SK-N-SH (cell line): ENCODE measurements at regions not wholly inside any gene's neighbourhood (a gene's known extent, or its start where the extent isn't known, plus 50 kb on each side); places are given as distances from the start of the nearest gene placed in this dataset.
"Not testable (repeated sequence)": the region's sequence is repeated elsewhere in the genome, so short reads cannot be mapped to it uniquely, and the experiment has no call there.

Source experiments
- CTCF ChIA-PET: fragments of 300-600, 350-600 bp; formaldehyde crosslinking; extraction: SDS; loops from one replicate; lab custom pipeline; 2021; lab: Yijun Ruan, JAX
- POLR2A ChIA-PET: fragments of 350-600 bp; sonication (Branson Sonifier 250); formaldehyde crosslinking; extraction: SDS; loops from one replicate; lab custom pipeline; 2020; ENCODE audit warnings: antibody characterized with exemption, inconsistent platforms; lab: Yijun Ruan, JAX
- DNase-seq: peaks from one replicate; pipeline ENCODE4 v3.0.0; 2012
- H2AFZ ChIP-seq: fragments of 200-600 bp; sonication (generic); 2 replicates; pipeline ENCODE4 v1.8.1; 2016; ENCODE audit warnings: antibody characterized with exemption, mild to moderate bottlenecking, low read depth
- H3F3A ChIP-seq: fragments of 200-600 bp; sonication (generic); replicated peaks from 2 replicates; pipeline ENCODE3; 2016; ENCODE audit warnings: antibody characterized with exemption, mild to moderate bottlenecking; ENCODE audit not compliant: insufficient read depth
- H3K27ac ChIP-seq, 2 experiments: fragments of 200-500 bp in 1 of 2; fragments of 200-600 bp in 1 of 2; sonication (Bioruptor generic) in 1 of 2; sonication (generic), shearing (Covaris generic) in 1 of 2; 2 replicates each; pipeline versions ENCODE4 v1.5.1 to v1.6.1; 2014 to 2016; ENCODE audit warnings: low read depth in 2 of 2, inconsistent platforms in 1 of 2, low read length in 1 of 2, mild to moderate bottlenecking in 1 of 2, mixed read lengths in 1 of 2
- H3K27me3 ChIP-seq: fragments of 200-600 bp; sonication (generic), shearing (Covaris generic); 2 replicates; pipeline ENCODE4 v1.6.1; 2016; ENCODE audit warnings: mixed run types; ENCODE audit not compliant: insufficient read depth
- H3K36me3 ChIP-seq, 2 experiments: fragments of 200-500 bp in 1 of 2; fragments of 200-600 bp in 1 of 2; sonication (Bioruptor generic) in 1 of 2; sonication (generic) in 1 of 2; replicated peaks in 1 of 2; 2 replicates each; pipeline versions ENCODE3 to v1.5.1; 2014 to 2016; ENCODE audit warnings: low read length in 1 of 2, mild to moderate bottlenecking in 1 of 2; ENCODE audit not compliant: insufficient read depth in 2 of 2, control insufficient read depth in 1 of 2
- H3K4me1 ChIP-seq, 2 experiments: fragments of 200-500 bp in 1 of 2; fragments of 200-600 bp in 1 of 2; sonication (Bioruptor generic) in 1 of 2; sonication (generic), shearing (Covaris generic) in 1 of 2; 2 replicates each; pipeline versions ENCODE4 v1.5.1 to v1.6.1; 2014 to 2016; ENCODE audit warnings: low read depth in 1 of 2, low read length in 1 of 2, mixed run types in 1 of 2; ENCODE audit not compliant: insufficient read depth in 2 of 2, control insufficient read depth in 1 of 2
- H3K4me2 ChIP-seq: fragments of 200-600 bp; sonication (generic), shearing (Covaris generic); 2 replicates; pipeline ENCODE4 v1.6.1; 2017; ENCODE audit warnings: mixed run types
- H3K4me3 ChIP-seq, 2 experiments: fragments of 200-500 bp in 1 of 2; fragments of 200-600 bp in 1 of 2; sonication (Bioruptor generic) in 1 of 2; sonication (generic), shearing (Covaris generic) in 1 of 2; 2 replicates each; pipeline versions ENCODE4 v1.5.1 to v1.8.1; 2014 to 2016; ENCODE audit warnings: low read depth in 2 of 2, inconsistent platforms in 1 of 2, low read length in 1 of 2, mild to moderate bottlenecking in 1 of 2, mixed read lengths in 1 of 2, moderate library complexity in 1 of 2
- H3K79me2 ChIP-seq: fragments of 200-600 bp; sonication (generic); 2 replicates; pipeline ENCODE4 v1.8.1; 2017; ENCODE audit warnings: mild to moderate bottlenecking; ENCODE audit not compliant: insufficient read depth
- H3K9ac ChIP-seq: fragments of 200-600 bp; sonication (generic); 2 replicates; pipeline ENCODE4 v1.6.1; 2017; ENCODE audit warnings: mixed run types
- H3K9me2 ChIP-seq: fragments of 200-600 bp; sonication (generic); 2 replicates; pipeline ENCODE4 v1.6.1; 2017; ENCODE audit warnings: mixed run types
- H3K9me3 ChIP-seq: fragments of 200-600 bp; sonication (generic); 2 replicates; pipeline ENCODE4 v1.6.1; 2017; ENCODE audit warnings: mixed run types, mild to moderate bottlenecking, moderate library complexity
- H4K20me1 ChIP-seq: fragments of 200-600 bp; sonication (generic); 2 replicates; pipeline ENCODE4 v1.6.1; 2017; ENCODE audit warnings: mild to moderate bottlenecking, mixed run types; ENCODE audit not compliant: insufficient read depth
- ELF1 ChIP-seq: IDR thresholded peaks from 2 replicates; pipeline ENCODE4 v1.4.0; 2012
- FOXM1 ChIP-seq: IDR thresholded peaks from 2 replicates; pipeline ENCODE4 v1.4.0; 2012; ENCODE audit warnings: low read depth, mild to moderate bottlenecking
- JUND ChIP-seq: IDR thresholded peaks from 2 replicates; pipeline ENCODE4 v1.4.0; 2012
- RAD21 ChIP-seq: IDR thresholded peaks from 2 replicates; pipeline ENCODE4 v1.6.1; 2012; ENCODE audit warnings: mild to moderate bottlenecking, low read length
- RCOR1 ChIP-seq: fragments of 150-350 bp; IDR thresholded peaks from 2 replicates; pipeline ENCODE4 v1.6.1; 2017; ENCODE audit warnings: antibody characterized with exemption, low read length
- SMC3 ChIP-seq: IDR thresholded peaks from 2 replicates; pipeline ENCODE4 v1.6.1; 2012; ENCODE audit warnings: low read depth, low read length, improper control_type of control experiment
- WGBS: methylation state at CpG from one replicate; pipeline ENCODE4 v1.1.6; 2017; ENCODE audit warnings: low lambda C conversion rate; 5-methylcytosine and 5-hydroxymethylcytosine counted together
- TF ChIP-seq, protein P1 (sequence below): IDR thresholded peaks from 2 replicates; pipeline ENCODE4 v1.4.0; 2012; ENCODE audit warnings: low read depth
- TF ChIP-seq, protein P2 (sequence below): fragments of 200-600 bp; sonication (generic); IDR thresholded peaks from 2 replicates; pipeline ENCODE4 v1.6.1; 2017; ENCODE audit warnings: antibody characterized with exemption, mild to moderate bottlenecking, moderate library complexity
- TF ChIP-seq, protein P3 (sequence below): IDR thresholded peaks from 2 replicates; pipeline ENCODE4 v1.6.1; 2012; ENCODE audit warnings: mild to moderate bottlenecking, low read depth, low read length, moderate library complexity

DNA sequence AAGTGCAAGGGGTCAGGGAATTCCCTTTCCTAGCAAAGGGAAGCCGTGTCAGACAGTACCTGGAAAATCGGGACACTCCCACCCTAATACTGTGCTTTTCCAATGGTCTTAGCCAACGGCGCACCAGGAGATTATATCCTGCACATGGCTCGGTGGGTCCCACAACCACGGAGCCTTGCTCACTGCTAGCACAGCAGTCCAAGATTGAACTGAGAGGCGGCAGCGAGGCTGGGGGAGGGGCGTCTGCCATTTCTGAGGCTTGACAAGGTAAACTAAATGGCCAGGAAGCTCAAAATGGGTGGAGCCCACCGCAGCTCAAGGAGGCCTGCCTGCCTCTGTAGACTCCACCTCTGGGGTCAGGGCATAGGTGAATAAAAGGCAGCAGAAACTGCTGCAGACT lies 76.5 kb upstream of the LINC00632 start:
- H3F3A ChIP-seq, H3K4me2 ChIP-seq, H2AFZ ChIP-seq, H3K27ac ChIP-seq, H4K20me1 ChIP-seq, POLR2A ChIA-PET, H3K27me3 ChIP-seq, H3K4me1 ChIP-seq, CTCF ChIA-PET, H3K9me2 ChIP-seq, H3K36me3 ChIP-seq, DNase-seq, H3K9me3 ChIP-seq, H3K9ac ChIP-seq, H3K79me2 ChIP-seq, H3K4me3 ChIP-seq: not testable (repeated sequence)
- WGBS = 13% methylated on average over 4 of the region's 10 CpGs

DNA sequence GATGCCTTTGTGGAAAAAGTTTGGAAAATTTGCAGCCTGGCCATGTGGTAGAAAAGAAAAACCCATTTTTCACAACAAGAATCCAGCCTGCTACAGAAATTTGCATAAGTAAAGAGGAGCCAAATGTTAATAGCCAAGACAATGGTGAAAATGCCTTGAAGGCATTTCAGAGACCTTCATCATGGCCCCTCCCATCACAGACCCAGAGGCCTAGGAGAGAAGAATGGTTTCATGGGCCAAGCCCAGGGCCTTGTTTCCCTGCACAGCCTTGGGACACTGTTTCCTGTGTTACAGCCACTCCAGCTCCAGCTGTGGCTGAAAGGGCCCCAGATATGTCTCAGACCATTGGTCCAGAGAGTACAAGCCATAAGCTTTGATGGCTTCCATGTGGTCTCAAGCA lies 101.4 kb upstream of the LINC00632 start:
- no peak overlapping the region for H3K4me3 ChIP-seq
- no peaks in the 10 kb centered on the region for H4K20me1 ChIP-seq
- DNase-seq = no peak
- ChIA-PET CTCF (no interaction called here), POLR2A (no interaction called here)
- no peaks in the 10 kb centered on the region for H3K27me3 ChIP-seq
- no peaks in the 10 kb centered on the region for H3F3A ChIP-seq
- H3K79me2 ChIP-seq = no peaks in the 10 kb centered on the region
- no peak overlapping the region for H3K9ac ChIP-seq
- no peaks in the 10 kb centered on the region for H3K9me2 ChIP-seq
- H3K4me2 ChIP-seq = no peak overlapping the region
- no peak overlapping the region for H3K27ac ChIP-seq
- no peaks in the 10 kb centered on the region for H3K4me1 ChIP-seq
- no peaks in the 10 kb centered on the region for H3K9me3 ChIP-seq
- TF ChIP-seq, protein P1, sequence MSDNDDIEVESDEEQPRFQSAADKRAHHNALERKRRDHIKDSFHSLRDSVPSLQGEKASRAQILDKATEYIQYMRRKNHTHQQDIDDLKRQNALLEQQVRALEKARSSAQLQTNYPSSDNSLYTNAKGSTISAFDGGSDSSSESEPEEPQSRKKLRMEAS = no peak
- no peak for TF ChIP-seq RCOR1
- no peak for TF ChIP-seq SMC3
- TF ChIP-seq JUND = no peak
- TF ChIP-seq FOXM1 = no peak
- H2AFZ ChIP-seq = no peak overlapping the region
- no peaks in the 10 kb centered on the region for H3K36me3 ChIP-seq

DNA sequence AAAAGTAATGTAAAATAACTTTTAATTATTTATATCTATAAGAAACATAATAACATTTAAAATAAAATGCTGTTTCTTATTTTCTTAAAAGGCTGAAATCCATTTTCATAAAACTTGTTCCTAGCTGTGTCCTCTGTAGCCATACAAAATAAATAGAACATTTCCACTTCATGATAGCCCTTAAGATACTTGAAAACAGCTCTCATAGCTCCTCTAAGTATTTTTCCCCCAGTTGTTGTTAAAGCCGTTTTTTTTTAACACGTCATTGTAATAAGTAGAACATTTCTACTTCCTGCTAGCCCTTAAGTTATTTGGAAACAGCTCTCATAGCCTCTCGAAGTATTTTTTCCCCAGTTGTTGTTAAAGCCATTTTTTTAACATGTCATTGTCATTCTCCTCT lies 97.3 kb upstream of the SOX3 start:
- Histone ChIP-seq H3K9me3 (no peaks in the 10 kb centered on the region), H3K27ac (no peak overlapping the region), H3K4me3 (no peak overlapping the region), H3K9ac (no peak overlapping the region)
- CTCF ChIA-PET = interaction anchor here (1.0 kb wide), 1 partner anchor 30 kb away, joined by 3 read pairs; no protein-coding TSS in a partner anchor
- no peak for TF ChIP-seq RAD21
- TF ChIP-seq, protein P2, sequence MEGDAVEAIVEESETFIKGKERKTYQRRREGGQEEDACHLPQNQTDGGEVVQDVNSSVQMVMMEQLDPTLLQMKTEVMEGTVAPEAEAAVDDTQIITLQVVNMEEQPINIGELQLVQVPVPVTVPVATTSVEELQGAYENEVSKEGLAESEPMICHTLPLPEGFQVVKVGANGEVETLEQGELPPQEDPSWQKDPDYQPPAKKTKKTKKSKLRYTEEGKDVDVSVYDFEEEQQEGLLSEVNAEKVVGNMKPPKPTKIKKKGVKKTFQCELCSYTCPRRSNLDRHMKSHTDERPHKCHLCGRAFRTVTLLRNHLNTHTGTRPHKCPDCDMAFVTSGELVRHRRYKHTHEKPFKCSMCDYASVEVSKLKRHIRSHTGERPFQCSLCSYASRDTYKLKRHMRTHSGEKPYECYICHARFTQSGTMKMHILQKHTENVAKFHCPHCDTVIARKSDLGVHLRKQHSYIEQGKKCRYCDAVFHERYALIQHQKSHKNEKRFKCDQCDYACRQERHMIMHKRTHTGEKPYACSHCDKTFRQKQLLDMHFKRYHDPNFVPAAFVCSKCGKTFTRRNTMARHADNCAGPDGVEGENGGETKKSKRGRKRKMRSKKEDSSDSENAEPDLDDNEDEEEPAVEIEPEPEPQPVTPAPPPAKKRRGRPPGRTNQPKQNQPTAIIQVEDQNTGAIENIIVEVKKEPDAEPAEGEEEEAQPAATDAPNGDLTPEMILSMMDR = no peak
- no peak for TF ChIP-seq ELF1
- TF ChIP-seq, protein P3, sequence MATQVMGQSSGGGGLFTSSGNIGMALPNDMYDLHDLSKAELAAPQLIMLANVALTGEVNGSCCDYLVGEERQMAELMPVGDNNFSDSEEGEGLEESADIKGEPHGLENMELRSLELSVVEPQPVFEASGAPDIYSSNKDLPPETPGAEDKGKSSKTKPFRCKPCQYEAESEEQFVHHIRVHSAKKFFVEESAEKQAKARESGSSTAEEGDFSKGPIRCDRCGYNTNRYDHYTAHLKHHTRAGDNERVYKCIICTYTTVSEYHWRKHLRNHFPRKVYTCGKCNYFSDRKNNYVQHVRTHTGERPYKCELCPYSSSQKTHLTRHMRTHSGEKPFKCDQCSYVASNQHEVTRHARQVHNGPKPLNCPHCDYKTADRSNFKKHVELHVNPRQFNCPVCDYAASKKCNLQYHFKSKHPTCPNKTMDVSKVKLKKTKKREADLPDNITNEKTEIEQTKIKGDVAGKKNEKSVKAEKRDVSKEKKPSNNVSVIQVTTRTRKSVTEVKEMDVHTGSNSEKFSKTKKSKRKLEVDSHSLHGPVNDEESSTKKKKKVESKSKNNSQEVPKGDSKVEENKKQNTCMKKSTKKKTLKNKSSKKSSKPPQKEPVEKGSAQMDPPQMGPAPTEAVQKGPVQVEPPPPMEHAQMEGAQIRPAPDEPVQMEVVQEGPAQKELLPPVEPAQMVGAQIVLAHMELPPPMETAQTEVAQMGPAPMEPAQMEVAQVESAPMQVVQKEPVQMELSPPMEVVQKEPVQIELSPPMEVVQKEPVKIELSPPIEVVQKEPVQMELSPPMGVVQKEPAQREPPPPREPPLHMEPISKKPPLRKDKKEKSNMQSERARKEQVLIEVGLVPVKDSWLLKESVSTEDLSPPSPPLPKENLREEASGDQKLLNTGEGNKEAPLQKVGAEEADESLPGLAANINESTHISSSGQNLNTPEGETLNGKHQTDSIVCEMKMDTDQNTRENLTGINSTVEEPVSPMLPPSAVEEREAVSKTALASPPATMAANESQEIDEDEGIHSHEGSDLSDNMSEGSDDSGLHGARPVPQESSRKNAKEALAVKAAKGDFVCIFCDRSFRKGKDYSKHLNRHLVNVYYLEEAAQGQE = no peak
- no peak for TF ChIP-seq JUND
- TF ChIP-seq, all 33 proteins: peak for 0
- Histone ChIP-seq H2AFZ (no peak overlapping the region), H3K4me1 (no peaks in the 10 kb centered on the region), H4K20me1 (no peaks in the 10 kb centered on the region), H3K9me2 (no peaks in the 10 kb centered on the region), H3K36me3 (no peaks in the 10 kb centered on the region), H3K79me2 (no peaks in the 10 kb centered on the region), H3F3A (no peaks in the 10 kb centered on the region), H3K4me2 (no peak overlapping the region), H3K27me3 (no peaks in the 10 kb centered on the region)
- POLR2A ChIA-PET = no interaction called here
- DNase-seq = no peak
- 2% methylated on average over 3 of the region's 3 CpGs for WGBS
